ENCODE measurements at regions not wholly inside any gene's neighbourhood (a gene's known extent, or its start where the extent isn't known, plus 50 kb on each side); places are given as distances from the start of the nearest gene placed in this dataset.

- DNase-seq: no peak
These were observed 71.0 kb upstream of the MYCN start for GRCh38 chr2:15869396-15869795.

DNA sequence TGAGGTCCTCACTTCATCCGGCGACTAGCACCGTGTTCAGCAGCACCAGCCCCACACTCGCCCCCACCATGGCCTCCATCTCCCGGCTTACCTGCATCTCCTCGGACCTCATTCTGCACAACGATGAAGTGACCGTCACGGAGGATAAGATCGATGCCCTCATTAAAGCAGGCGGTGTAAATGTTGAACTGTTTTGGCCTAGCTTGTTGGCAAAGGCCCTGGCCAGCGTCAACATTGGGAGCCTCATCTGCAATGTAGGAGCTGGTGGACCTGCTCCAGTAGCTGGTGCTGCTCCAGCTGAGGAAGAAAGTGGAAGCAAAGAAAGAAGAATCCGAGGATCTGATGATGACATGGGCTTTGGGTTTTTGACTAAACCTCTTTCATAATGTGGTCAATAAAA is 70.5 kb upstream of the MYCN start:
- DNase-seq: no peak

GRCh38 chr2:15870565-15870964 is 69.8 kb upstream of the MYCN start:
- no peak for DNase-seq

DNA sequence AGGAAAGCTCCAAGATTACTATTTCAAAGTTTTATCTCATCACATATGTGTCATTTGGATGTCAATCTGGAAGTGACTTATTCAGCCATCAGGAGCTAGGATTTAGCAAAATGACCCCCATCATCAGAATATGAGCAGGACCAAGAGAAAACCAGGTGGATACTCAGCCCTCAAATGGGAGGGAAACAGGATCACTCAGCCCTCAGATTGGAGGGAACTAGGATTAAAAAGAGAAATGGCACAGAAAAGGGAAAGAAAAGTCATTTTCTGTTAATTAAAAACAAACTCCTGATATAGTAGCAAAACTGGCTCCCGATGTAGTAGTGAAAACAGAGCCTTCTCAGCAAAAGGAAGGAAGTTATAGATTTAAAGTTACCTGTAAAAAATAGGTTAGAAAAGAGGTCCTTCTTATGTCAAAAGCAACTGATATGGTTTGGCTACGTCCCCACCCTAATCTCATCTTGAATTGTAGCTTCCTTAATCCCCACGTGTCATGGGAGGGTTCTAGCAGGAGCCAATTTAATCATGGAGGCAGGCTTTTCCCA is 69.0 kb upstream of the MYCN start:
- DNase-seq: no peak

DNA sequence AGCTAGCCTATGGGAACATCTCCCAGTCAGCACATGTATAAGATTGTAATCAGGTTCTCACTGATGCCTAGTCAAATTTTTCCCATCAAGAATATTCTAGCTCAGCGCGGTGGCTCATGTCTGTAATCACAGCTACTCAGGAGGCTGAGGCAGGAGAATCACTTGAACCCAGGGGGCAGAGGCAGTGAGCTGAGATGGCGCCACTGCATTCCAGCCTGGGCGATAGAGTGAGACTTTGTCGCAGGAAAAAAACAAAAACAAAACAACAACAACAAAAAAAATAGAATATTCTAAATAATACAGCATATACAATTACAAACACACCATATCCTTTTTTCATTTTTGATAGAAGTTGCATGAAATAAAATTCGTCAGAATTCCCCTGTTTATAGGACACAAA is 67.5 kb upstream of the MYCN start:
- DNase-seq: no peak

DNA sequence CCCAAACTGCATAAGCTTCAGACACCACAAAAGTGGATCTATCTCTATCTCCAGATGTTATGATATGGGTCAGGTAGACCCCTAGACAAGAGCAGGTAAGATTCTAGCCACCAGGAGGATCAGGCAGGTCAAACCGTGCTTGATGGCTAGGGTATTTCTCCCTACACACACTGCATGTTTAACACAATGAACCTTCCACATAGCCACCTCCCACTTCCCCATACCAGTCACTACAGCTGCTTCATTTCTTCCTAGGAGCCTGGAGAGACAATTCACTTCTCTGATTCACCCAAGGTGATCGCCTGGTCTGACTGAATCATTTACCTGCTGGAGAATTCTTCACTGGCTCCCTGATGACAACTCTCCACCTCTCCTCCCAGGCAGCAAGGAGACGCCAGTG is 66.0 kb upstream of the MYCN start:
- no peak for DNase-seq

DNA sequence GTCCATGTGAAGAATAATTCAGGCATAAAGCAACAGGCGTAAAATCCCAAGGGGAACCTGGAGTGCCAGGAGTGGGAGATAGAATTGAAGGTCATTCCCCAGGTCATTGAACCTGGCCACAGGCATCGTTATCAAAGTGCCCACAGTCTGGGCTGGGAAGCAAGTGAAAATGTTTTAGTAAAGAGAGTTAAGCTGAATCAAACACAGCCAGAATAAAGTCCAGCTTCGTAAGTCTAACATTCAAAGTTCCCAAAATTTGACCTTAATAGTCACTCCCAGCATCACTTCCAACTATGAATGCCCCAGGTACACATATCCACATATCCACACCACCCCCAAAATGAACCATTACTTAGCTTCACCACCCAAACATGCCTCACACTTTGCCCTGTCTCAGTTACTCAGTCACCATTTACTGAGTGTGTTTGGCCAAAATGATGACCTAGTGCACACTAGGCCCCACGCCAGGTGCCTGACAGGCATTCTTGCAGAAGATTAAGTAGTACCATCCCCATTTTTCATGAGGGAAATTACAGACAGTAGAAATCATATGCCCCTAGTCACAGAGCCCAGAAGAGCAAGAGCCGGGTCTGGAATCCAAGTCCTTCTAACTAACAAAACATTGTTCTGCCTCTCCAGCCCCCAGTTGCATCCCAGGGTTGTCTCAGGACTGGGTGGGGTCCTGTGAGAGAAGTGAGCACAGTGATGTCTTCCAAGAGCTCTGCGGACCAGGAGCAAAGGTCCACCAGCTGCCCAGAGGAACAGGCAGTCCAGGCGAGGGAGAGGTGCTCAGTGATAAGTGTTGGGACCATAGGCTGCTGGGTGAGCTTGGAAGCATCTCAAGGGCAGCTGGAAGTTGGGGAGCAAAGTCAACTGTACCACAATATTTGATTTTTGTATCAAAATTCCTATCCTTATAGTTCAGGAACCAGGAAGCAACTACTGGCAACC is 65.2 kb upstream of the MYCN start:
- no peak for DNase-seq

DNA sequence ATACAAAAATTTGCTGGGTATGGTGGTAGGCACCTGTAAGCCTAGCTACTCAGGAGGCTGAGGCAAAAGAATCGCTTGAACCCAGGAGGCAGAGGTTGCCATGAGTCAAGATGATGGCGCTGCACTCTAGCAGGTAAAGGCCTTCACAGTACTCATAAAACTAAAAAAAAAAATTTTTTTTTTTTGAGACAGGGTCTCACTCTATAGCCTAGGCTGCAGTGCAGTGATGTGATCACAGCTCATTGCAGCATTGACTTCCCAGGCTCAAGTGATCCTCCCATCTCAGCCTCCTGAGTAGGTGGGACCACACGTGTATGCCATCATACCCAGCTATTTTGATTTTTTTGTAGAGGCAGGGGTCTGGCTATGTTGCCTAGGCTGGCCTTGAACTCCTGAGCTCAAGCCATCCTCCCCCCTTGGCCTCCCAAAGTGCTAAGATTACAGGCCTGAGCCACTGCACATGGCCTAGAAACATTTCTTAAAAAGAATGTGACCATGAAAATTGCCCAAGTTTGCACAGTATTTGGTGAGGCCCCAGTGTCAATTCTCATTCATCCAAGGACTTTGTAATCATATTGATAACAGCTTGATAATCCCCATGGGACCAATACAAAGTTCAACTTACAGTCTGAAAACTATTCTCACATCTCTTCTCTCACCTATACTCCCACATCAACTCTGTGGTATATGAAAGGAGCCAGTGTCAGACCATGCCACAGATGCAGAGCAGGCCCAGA is 64.2 kb upstream of the MYCN start:
- DNase-seq: no peak

GRCh38 chr2:15880226-15881119 is 59.9 kb upstream of the MYCN start:
- no peak for DNase-seq

GRCh38 chr2:15881120-15881433 is 59.3 kb upstream of the MYCN start:
- DNase-seq: no peak

GRCh38 chr2:15881676-15882075 is 58.7 kb upstream of the MYCN start:
- DNase-seq: no peak

DNA sequence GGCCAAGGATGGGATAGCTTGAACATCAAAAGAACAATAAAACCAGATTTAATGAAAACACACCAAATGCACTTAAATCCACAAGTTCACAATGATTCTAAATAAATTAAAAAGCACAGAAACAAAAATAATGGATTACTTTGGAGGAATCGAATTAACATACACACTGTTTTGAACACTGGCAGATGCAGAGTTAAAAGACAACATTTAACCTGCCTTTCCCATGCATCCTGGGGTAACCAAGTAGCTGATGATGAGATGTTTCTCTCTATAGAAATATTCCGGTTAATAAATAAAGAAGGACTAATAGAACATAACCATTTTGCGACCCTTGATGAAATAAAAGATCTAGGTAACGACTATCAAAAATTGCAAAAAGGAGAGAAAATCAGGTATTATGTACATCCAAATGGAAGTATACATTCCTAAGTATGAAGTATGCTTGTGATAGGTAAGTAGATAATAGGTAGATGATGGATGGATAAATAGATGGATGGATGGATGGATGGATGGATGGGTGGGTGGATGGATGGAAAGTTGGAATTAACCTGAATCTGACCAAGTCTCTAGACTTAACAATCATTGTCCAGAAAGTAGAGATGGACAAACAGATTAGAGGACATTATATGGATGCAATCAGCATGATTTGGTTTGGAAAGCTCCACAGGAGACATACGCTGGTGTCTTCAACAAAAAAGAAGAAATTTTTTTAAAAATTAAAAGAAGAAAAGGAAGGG is 57.4 kb upstream of the MYCN start:
- DNase-seq: no peak

GRCh38 chr2:15883684-15884083 is 56.7 kb upstream of the MYCN start:
- no peak for DNase-seq

DNA sequence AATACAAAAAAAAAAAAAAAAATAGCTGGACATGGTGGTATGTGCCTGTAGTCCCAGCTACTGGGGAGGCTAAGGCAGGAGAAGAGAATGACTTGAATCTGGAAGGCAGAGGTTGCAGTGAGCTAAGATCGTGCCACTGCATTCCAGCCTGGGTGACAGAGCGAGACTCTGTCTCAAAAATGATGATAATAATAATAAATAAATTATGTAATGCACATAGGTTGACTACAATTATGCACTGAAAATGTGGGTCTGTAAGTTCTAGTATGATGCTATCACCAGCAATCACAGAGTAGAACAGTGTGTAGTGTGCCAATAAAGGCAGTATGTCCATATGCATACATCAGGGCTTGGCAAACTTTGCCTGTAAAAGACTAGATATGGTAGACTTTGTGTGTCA is 55.6 kb upstream of the MYCN start:
- DNase-seq: no peak

GRCh38 chr2:15886231-15886630 is 54.1 kb upstream of the MYCN start:
- no peak for DNase-seq

- DNase-seq: no peak
These were observed 50.8 kb upstream of the MYCN start for GRCh38 chr2:15889442-15890123.

DNA sequence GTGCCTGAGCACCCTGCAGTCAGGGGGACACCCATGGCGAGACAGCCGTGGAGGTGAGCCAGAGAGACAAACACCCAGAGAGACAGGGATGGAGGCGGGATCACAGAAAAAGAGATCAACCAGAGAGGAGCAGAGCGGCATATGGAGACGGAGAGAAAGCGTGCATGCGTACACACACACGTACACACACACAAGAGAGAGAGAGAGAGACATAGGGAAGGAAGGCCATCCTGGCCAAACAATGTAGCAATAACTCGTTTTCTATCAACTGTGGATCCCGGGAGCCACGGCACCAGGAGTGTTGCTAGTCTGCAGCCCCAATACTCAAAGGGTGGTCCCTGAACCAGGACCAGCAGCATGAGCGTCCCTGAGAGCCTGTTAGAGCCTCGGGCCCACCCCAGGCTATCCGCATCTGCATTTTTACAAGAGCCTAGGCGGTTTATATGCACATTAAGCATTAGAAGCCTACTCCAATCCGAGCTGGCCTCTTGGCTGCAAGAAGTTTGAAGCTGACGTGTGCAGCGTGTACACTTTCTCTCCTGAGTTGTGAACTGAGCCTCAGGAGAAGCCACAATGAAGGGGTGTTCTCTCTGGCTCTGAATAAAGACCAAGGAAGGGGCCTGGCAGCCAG is 50.1 kb upstream of the MYCN start:
- no peak for DNase-seq

Measured in AML-193 (cell line).